ENCODE measurements at regions not wholly inside any gene's neighbourhood (a gene's known extent, or its start where the extent isn't known, plus 50 kb on each side); places are given as distances from the start of the nearest gene placed in this dataset.

GRCh38 chr9:36742264-36742663, 169.6 kb downstream of the MELK start:
- no peak for TF ChIP-seq POLR2A (IDR thresholded peaks at IDR 0.05)
- TF ChIP-seq POLR2AphosphoS5 (IDR thresholded peaks at IDR 0.05) = no peak

Data from prostate gland (tissue), 1 donor.